DOHH2 (cell line): ENCODE measurements at regions not wholly inside any gene's neighbourhood (a gene's known extent, or its start where the extent isn't known, plus 50 kb on each side); places are given as distances from the start of the nearest gene placed in this dataset.

Source experiments
- H3F3A ChIP-seq: fragments of 200-600 bp; sonication (generic), shearing (Covaris generic); 2 replicates; pipeline ENCODE4 v1.6.0; 2016; ENCODE audit warnings: antibody characterized with exemption, mild to moderate bottlenecking; ENCODE audit not compliant: control insufficient read depth, insufficient read depth
- H3K27ac ChIP-seq: fragments of 200-600 bp; sonication (generic); 2 replicates; pipeline ENCODE4 v1.5.1; 2014; ENCODE audit warnings: low read depth, mild to moderate bottlenecking, low read length, moderate library complexity
- H3K27me3 ChIP-seq: fragments of 200-600 bp; sonication (generic); 2 replicates; pipeline ENCODE4 v1.6.1; 2014; ENCODE audit warnings: mild to moderate bottlenecking, low read length, mixed read lengths; ENCODE audit not compliant: control insufficient read depth
- H3K36me3 ChIP-seq: fragments of 200-600 bp; sonication (generic); 2 replicates; pipeline ENCODE4 v1.6.1; 2014; ENCODE audit warnings: mild to moderate bottlenecking, low read length, moderate library complexity, mixed read lengths; ENCODE audit not compliant: control insufficient read depth
- H3K4me1 ChIP-seq: fragments of 200-600 bp; sonication (generic); 2 replicates; pipeline ENCODE4 v1.6.1; 2014; ENCODE audit warnings: mild to moderate bottlenecking, low read length, mixed read lengths; ENCODE audit not compliant: control insufficient read depth
- H3K4me2 ChIP-seq: fragments of 200-600 bp; sonication (generic); 2 replicates; pipeline ENCODE4 v1.6.0; 2014; ENCODE audit warnings: mild to moderate bottlenecking, low read length, moderate library complexity
- H3K4me3 ChIP-seq: fragments of 200-600 bp; sonication (generic); 2 replicates; pipeline ENCODE4 v1.5.1; 2014; ENCODE audit warnings: mild to moderate bottlenecking, low read length, mixed read lengths
- H3K79me2 ChIP-seq: fragments of 200-600 bp; sonication (generic); 2 replicates; pipeline ENCODE4 v1.6.1; 2014; ENCODE audit warnings: mild to moderate bottlenecking, low read length, mixed read lengths; ENCODE audit not compliant: control insufficient read depth
- H3K9me2 ChIP-seq: fragments of 200-600 bp; sonication (generic); replicated peaks from 2 replicates; pipeline ENCODE4 v1.6.1; 2014; ENCODE audit warnings: mild to moderate bottlenecking, low read length, mixed read lengths; ENCODE audit not compliant: control insufficient read depth
- H3K9me3 ChIP-seq: fragments of 200-600 bp; sonication (generic); 2 replicates; pipeline ENCODE4 v1.6.1; 2014; ENCODE audit warnings: antibody characterized with exemption, low read length, mixed read lengths; ENCODE audit not compliant: control insufficient read depth, insufficient read depth
- H4K20me1 ChIP-seq: fragments of 200-600 bp; sonication (generic); 2 replicates; pipeline ENCODE4 v1.6.0; 2014; ENCODE audit warnings: low read depth, mild to moderate bottlenecking, antibody characterized with exemption, low read length, moderate library complexity; ENCODE audit not compliant: control insufficient read depth, insufficient read depth
- CTCF ChIP-seq: fragments of 200-600 bp; sonication (generic); IDR thresholded peaks from one replicate; pipeline ENCODE4 v1.5.1; 2014; ENCODE audit warnings: antibody characterized with exemption, mild to moderate bottlenecking, low read depth, low read length; ENCODE audit not compliant: poor library complexity, severe bottlenecking
- EZH2phosphoT487 ChIP-seq: fragments of 200-600 bp; sonication (generic); IDR thresholded peaks from 2 replicates; pipeline ENCODE4 v1.6.1; 2017; ENCODE audit warnings: borderline replicate concordance, mild to moderate bottlenecking, antibody characterized with exemption, low read length, moderate library complexity, mixed read lengths

DNA sequence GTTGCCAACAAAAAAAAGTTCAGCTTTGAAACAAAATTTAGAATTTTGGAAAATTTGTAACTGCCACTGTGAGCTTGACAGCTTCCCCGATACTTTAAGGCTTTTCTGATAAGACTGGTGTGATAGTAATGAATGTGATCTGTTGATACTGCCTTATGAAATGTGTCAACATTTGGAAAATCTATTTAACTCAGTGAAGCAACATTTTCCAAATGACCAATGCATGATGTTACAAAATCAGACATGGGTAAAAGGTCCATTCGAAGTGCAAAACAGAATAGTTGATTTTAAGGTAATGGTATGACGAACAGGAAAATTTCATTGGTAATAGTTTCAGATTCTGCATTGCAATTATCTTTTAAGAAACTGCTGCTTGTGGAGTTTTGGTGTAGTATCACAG is 175.4 kb downstream of the SEM1 start:
- H3K27ac ChIP-seq: no peak overlapping the region
- no peaks in the 10 kb centered on the region for H3K9me2 ChIP-seq
- no peaks in the 10 kb centered on the region for H3K4me1 ChIP-seq
- no peaks in the 10 kb centered on the region for H4K20me1 ChIP-seq
- no peak overlapping the region for H3K4me3 ChIP-seq
- no peaks in the 10 kb centered on the region for H3K79me2 ChIP-seq
- no peak overlapping the region for H3K4me2 ChIP-seq
- TF ChIP-seq CTCF (no peak), EZH2phosphoT487 (no peak)
- H3K36me3 ChIP-seq: no peaks in the 10 kb centered on the region
- H3K9me3 ChIP-seq: no peaks in the 10 kb centered on the region
- no peaks in the 10 kb centered on the region for H3F3A ChIP-seq
- peaks cover 33% of the 10 kb centered on the region for H3K27me3 ChIP-seq

- H3K4me3 ChIP-seq: no peak overlapping the region
- no peaks in the 10 kb centered on the region for H3K4me1 ChIP-seq
- H3K79me2 ChIP-seq: no peaks in the 10 kb centered on the region
- no peaks in the 10 kb centered on the region for H3K36me3 ChIP-seq
- no peaks in the 10 kb centered on the region for H3F3A ChIP-seq
- TF ChIP-seq CTCF (no peak), EZH2phosphoT487 (no peak; the same call in 1 of the 2 replicates)
- H3K9me3 ChIP-seq: no peaks in the 10 kb centered on the region
- no peak overlapping the region for H3K4me2 ChIP-seq
- H3K27ac ChIP-seq: no peak overlapping the region
- H3K9me2 ChIP-seq: no peaks in the 10 kb centered on the region
- no peaks in the 10 kb centered on the region for H4K20me1 ChIP-seq
- peaks cover 33% of the 10 kb centered on the region for H3K27me3 ChIP-seq
These were observed 177.2 kb downstream of the SEM1 start for GRCh38 chr7:96532428-96532935.

DNA sequence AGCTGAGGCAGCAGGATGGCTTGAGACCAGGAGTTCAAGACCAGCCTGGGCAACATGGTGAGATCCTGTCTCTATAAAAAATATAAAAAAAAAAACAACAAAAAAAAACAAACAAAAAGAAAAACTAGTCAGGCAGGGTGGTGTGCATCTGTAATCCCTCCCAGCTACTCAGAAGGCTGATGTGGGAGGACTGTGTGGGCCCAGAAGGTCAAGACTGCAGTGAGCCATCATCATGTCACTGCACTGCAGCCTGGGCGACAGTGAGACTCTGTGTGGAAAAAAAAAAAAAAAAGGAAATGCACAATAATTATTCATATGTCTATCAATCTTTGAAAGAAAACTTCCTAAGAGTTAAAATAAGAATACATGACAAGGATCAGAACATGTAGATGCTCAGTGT is 178.3 kb downstream of the SEM1 start:
- Histone ChIP-seq H3K27ac (no peak overlapping the region), H3K9me2 (no peaks in the 10 kb centered on the region), H3K4me2 (no peak overlapping the region), H3K27me3 (peaks cover 33% of the 10 kb centered on the region), H3K79me2 (no peaks in the 10 kb centered on the region), H4K20me1 (no peaks in the 10 kb centered on the region), H3K9me3 (no peaks in the 10 kb centered on the region), H3K4me1 (no peaks in the 10 kb centered on the region), H3K4me3 (no peak overlapping the region), H3F3A (no peaks in the 10 kb centered on the region), H3K36me3 (no peaks in the 10 kb centered on the region)
- TF ChIP-seq CTCF: no peak
- TF ChIP-seq EZH2phosphoT487: no peak

GRCh38 chr7:96530786-96531185 is 178.9 kb downstream of the SEM1 start:
- Histone ChIP-seq H3K4me3 (no peak overlapping the region), H3K36me3 (no peaks in the 10 kb centered on the region), H3K79me2 (no peaks in the 10 kb centered on the region), H4K20me1 (no peaks in the 10 kb centered on the region), H3F3A (no peaks in the 10 kb centered on the region), H3K27me3 (peaks cover 33% of the 10 kb centered on the region), H3K27ac (no peak overlapping the region), H3K4me2 (no peak overlapping the region), H3K9me2 (no peaks in the 10 kb centered on the region), H3K9me3 (no peaks in the 10 kb centered on the region), H3K4me1 (no peaks in the 10 kb centered on the region)
- TF ChIP-seq EZH2phosphoT487 (no peak), CTCF (no peak)
